Sigmoid colon (tissue), 4 donors: ENCODE measurements at regions not wholly inside any gene's neighbourhood (a gene's known extent, or its start where the extent isn't known, plus 50 kb on each side); places are given as distances from the start of the nearest gene placed in this dataset.

Experiments used
- CTCF ChIP-seq, 4 experiments: fragments of 450-650 bp in 3 of 4; fragments of 200-600 bp in 1 of 4; IDR thresholded peaks; one replicate each; pipeline ENCODE4 v1.5.1; 2016 to 2019; ENCODE audit warnings: antibody characterized with exemption in 4 of 4, mild to moderate bottlenecking in 3 of 4, moderate library complexity in 2 of 4
- POLR2A ChIP-seq, 2 donors: fragments of 450-650 bp; IDR thresholded peaks; one replicate each; pipeline ENCODE4 v1.6.1; 2016; ENCODE audit warnings: antibody characterized with exemption in 2 of 2, mild to moderate bottlenecking in 2 of 2, moderate library complexity in 2 of 2
- POLR2AphosphoS5 ChIP-seq, 4 donors: sonication (generic); formaldehyde crosslinking; IDR thresholded peaks; one replicate each; pipeline ENCODE4 v1.6.1; 2017; ENCODE audit warnings: antibody characterized with exemption in 4 of 4

GRCh38 chr3:117630885-117631284 lies 921.3 kb downstream of the TUSC7 start:
- no peak for TF ChIP-seq CTCF (IDR thresholded peaks at IDR 0.05)
- TF ChIP-seq POLR2A (IDR thresholded peaks at IDR 0.05): no peak
- no peak for TF ChIP-seq POLR2AphosphoS5 (IDR thresholded peaks at IDR 0.05)
